Brain pericyte (primary cell): ENCODE measurements at regions not wholly inside any gene's neighbourhood (a gene's known extent, or its start where the extent isn't known, plus 50 kb on each side); places are given as distances from the start of the nearest gene placed in this dataset.
"Not testable (repeated sequence)": the region's sequence is repeated elsewhere in the genome, so short reads cannot be mapped to it uniquely, and the experiment has no call there.

Experiments used
- DNase-seq: peaks from one replicate; pipeline ENCODE4 v3.0.0-alpha.2; 2012; ENCODE audit warnings: low read depth, low spot score

GRCh38 chr17:20902496-20902895 lies 140.3 kb downstream of the USP22 start:
- not testable (repeated sequence) for DNase-seq

- not testable (repeated sequence) for DNase-seq
Measured at GRCh38 chr17:20903549-20903948, 139.3 kb downstream of the USP22 start.

- peak; percentile 31 for DNase-seq
Measured at GRCh38 chr17:20908313-20909267, 134.2 kb downstream of the USP22 start.

- DNase-seq = no peak
Measured at GRCh38 chr17:20914658-20915057, 128.2 kb downstream of the USP22 start.

- DNase-seq = no peak
Measured at GRCh38 chr17:20916383-20916782, 126.4 kb downstream of the USP22 start.

- not testable (repeated sequence) for DNase-seq
Measured at GRCh38 chr17:20917610-20918306, 125.1 kb downstream of the USP22 start.

- DNase-seq = no peak
Measured at GRCh38 chr17:20920095-20920814, 122.6 kb downstream of the USP22 start.

GRCh38 chr17:20920815-20921199 lies 122.0 kb downstream of the USP22 start:
- no peak for DNase-seq

GRCh38 chr17:20922128-20922670 lies 120.6 kb downstream of the USP22 start:
- no peak for DNase-seq

- DNase-seq = no peak
Measured at GRCh38 chr17:20924306-20924705, 118.5 kb downstream of the USP22 start.

GRCh38 chr17:20925091-20925490 lies 117.7 kb downstream of the USP22 start:
- no peak for DNase-seq

- no peak for DNase-seq
Measured at GRCh38 chr17:20925954-20926353, 116.9 kb downstream of the USP22 start.

- no peak for DNase-seq
Measured at GRCh38 chr17:20926532-20926931, 116.3 kb downstream of the USP22 start.

GRCh38 chr17:20927308-20927977 lies 115.4 kb downstream of the USP22 start:
- DNase-seq = no peak

- no peak for DNase-seq
Measured at GRCh38 chr17:20929334-20929733, 113.5 kb downstream of the USP22 start.

GRCh38 chr17:20930081-20930760 lies 112.6 kb downstream of the USP22 start:
- no peak for DNase-seq

GRCh38 chr17:20933040-20933439 lies 109.8 kb downstream of the USP22 start:
- DNase-seq = not testable (repeated sequence)

- no peak for DNase-seq
Measured at GRCh38 chr17:20934288-20934687, 108.5 kb downstream of the USP22 start.

GRCh38 chr17:20935740-20936139 lies 107.1 kb downstream of the USP22 start:
- DNase-seq = peak; percentile 59

GRCh38 chr17:20938244-20938643 lies 104.6 kb downstream of the USP22 start:
- no peak for DNase-seq
